Testis (tissue), 2 donors: ENCODE measurements at regions not wholly inside any gene's neighbourhood (a gene's known extent, or its start where the extent isn't known, plus 50 kb on each side); places are given as distances from the start of the nearest gene placed in this dataset.

ENCODE experiments used
- DNase-seq: peaks from one replicate; pipeline ENCODE4 v3.0.0-alpha.2; 2019
- H3K27ac ChIP-seq, 2 donors: fragments of 200-600 bp; sonication (generic); one replicate each; pipeline ENCODE4 v1.5.1; 2019
- H3K27me3 ChIP-seq: fragments of 200-600 bp; sonication (generic); one replicate; pipeline ENCODE4 v1.5.1; 2019
- H3K36me3 ChIP-seq: fragments of 200-600 bp; sonication (generic); one replicate; pipeline ENCODE4 v1.5.1; 2017; ENCODE audit warnings: low read depth; ENCODE audit errors: missing control alignments
- H3K4me1 ChIP-seq: fragments of 200-600 bp; sonication (generic); one replicate; pipeline ENCODE4 v1.5.1; 2019
- H3K4me3 ChIP-seq, 2 donors: fragments of 200-600 bp; sonication (generic); one replicate each; pipeline ENCODE4 v1.5.1; 2017 to 2019
- H3K9me3 ChIP-seq: fragments of 200-600 bp; sonication (generic); one replicate; pipeline ENCODE4 v1.5.1; 2017
- CTCF ChIP-seq, 3 experiments: fragments of 450-650 bp in 2 of 3; fragments of 200-600 bp in 1 of 3; sonication (generic) in 1 of 3; IDR thresholded peaks; one replicate each; pipeline ENCODE4 v1.5.1; 2016 to 2019; ENCODE audit warnings: antibody characterized with exemption in 3 of 3, mild to moderate bottlenecking in 2 of 3, moderate library complexity in 1 of 3
- POLR2A ChIP-seq: fragments of 450-650 bp; IDR thresholded peaks from one replicate; pipeline ENCODE4 v1.6.1; 2017; ENCODE audit warnings: antibody characterized with exemption, mild to moderate bottlenecking, moderate library complexity
- WGBS, 2 donors: methylation state at CpG; one replicate each; pipeline ENCODE4 v1.1.5; 2018; 5-methylcytosine and 5-hydroxymethylcytosine counted together
- intact Hi-C: fragments of 100-400 bp; cut with DNase I; formaldehyde crosslinking; loops from one replicate; pipeline ENCODE4 v1.15.1; 2023; ENCODE audit warnings: low total_unique reads

DNA sequence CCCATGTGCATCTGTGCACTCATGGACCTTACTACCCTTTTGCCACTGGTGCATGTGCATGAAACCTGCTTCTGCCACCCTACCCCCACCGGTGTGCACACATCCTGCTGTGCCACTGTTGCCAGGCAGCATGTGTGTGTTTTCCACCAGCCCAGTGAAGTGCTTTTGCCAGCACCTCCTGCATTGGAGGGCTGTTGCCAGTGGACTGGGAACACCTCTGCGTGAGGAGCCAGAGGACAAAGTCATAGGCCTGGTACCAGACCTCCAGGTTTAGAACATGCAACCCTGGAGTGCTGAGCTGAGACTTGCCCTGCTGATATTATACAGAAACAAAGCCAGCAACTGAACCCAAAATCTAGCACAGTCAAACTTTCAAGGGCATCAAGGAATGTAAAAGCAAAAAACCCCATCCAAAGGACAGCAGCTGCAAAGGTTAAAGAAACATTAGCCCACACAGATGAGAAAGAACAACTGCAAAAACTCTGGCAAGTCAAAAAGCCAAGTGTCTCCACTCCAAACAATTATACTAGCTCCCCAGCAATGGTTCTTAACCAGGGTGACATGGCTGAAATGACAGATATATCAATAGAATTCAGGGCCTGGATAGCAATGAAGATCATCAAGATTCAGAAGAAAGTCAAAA lies 70.6 kb upstream of the PTPN3 start:
- Histone ChIP-seq H3K4me1 (no peaks in the 10 kb centered on the region), H3K27ac (no peak overlapping the region), H3K27me3 (no peaks in the 10 kb centered on the region), H3K36me3 (no peaks in the 10 kb centered on the region), H3K4me3 (no peak overlapping the region), H3K9me3 (no peaks in the 10 kb centered on the region)
- 88 to 90% methylated on average over 1 to 2 of the region's 2 CpGs for WGBS, 2 donors
- TF ChIP-seq CTCF (IDR thresholded peaks at IDR 0.05), result no peak
- intact Hi-C loops, result no loop called here
- DNase-seq, result no peak

- 23 to 24% methylated on average over 2 of the region's 2 CpGs for WGBS, 2 donors
- intact Hi-C loops, result no loop called here
- peak; percentile 47 for DNase-seq
These were observed 76.2 kb upstream of the PTPN3 start for GRCh38 chr9:109574061-109574882.

DNA sequence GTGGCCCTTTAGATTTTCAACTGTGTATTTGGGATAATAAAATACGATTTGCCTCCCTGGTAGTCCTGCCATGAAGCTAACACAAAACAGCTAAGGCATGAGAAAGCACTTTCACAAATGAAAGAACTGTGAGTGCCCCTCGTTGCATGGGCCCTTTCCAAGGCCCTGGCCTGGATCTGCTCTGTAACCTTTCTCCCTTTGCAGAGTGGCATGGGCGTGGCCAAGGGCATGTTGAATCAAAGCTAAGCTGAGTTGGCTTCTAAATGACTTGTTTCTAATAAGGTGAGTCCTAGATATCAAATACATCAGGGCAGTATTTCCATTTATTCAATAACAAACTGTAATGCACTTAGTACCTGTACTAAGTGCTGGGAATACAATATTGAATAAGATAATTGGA lies 78.7 kb upstream of the PTPN3 start:
- H3K4me3 ChIP-seq, result no peak overlapping the region
- DNase-seq, result no peak
- H3K36me3 ChIP-seq, result no peaks in the 10 kb centered on the region
- no peaks in the 10 kb centered on the region for H3K27me3 ChIP-seq
- no peaks in the 10 kb centered on the region for H3K4me1 ChIP-seq
- TF ChIP-seq POLR2A (no peak), CTCF (IDR thresholded peaks at IDR 0.05) (no peak)
- 80 to 86% methylated on average over 3 of the region's 3 CpGs for WGBS, 2 donors
- intact Hi-C loops, result no loop called here
- H3K27ac ChIP-seq, result no peak overlapping the region
- H3K9me3 ChIP-seq, result no peaks in the 10 kb centered on the region

More at GRCh38 chr9:109574061-109574882, 76.2 kb upstream of the PTPN3 start:
- Histone ChIP-seq H3K27ac (no peak overlapping the region), H3K4me1 (no peaks in the 10 kb centered on the region), H3K27me3 (no peaks in the 10 kb centered on the region), H3K36me3 (no peaks in the 10 kb centered on the region), H3K4me3 (no peak overlapping the region), H3K9me3 (no peaks in the 10 kb centered on the region)
- TF ChIP-seq POLR2A, result no peak
- TF ChIP-seq CTCF (IDR thresholded peaks at IDR 0.05), result peak; percentile 23 to 54 (median 51)

GRCh38 chr9:109579191-109579948 lies 81.3 kb upstream of the PTPN3 start:
- Histone ChIP-seq H3K9me3 (no peaks in the 10 kb centered on the region), H3K36me3 (no peaks in the 10 kb centered on the region), H3K4me3 (no peak overlapping the region), H3K27me3 (no peaks in the 10 kb centered on the region), H3K4me1 (no peaks in the 10 kb centered on the region), H3K27ac (no peak overlapping the region)
- TF ChIP-seq POLR2A (no peak), CTCF (IDR thresholded peaks at IDR 0.05) (no peak)
- WGBS, 2 donors, result 81 to 83% methylated on average over 6 of the region's 6 CpGs
- DNase-seq, result no peak
- intact Hi-C loops, result no loop called here
